NCI-H524 (cell line): ENCODE measurements at regions not wholly inside any gene's neighbourhood (a gene's known extent, or its start where the extent isn't known, plus 50 kb on each side); places are given as distances from the start of the nearest gene placed in this dataset.

Source experiments
- DNase-seq, 2 experiments: peaks; one replicate each; lab custom pipeline; 2025; lab: John Stamatoyannopoulos, UW

GRCh38 chr5:12003680-12004079 is 99.4 kb upstream of the CTNND2 start:
- no peak for DNase-seq

- no peak for DNase-seq
These were observed 94.2 kb upstream of the CTNND2 start for GRCh38 chr5:11998397-11998796.

- DNase-seq, result no peak
These were observed 93.7 kb upstream of the CTNND2 start for GRCh38 chr5:11997942-11998341.

- DNase-seq, result no peak
These were observed 88.3 kb upstream of the CTNND2 start for GRCh38 chr5:11992518-11992917.

GRCh38 chr5:11985993-11986392 is 81.7 kb upstream of the CTNND2 start:
- DNase-seq, result no peak

- DNase-seq, result no peak
These were observed 80.0 kb upstream of the CTNND2 start for GRCh38 chr5:11984196-11984595.

- no peak for DNase-seq
These were observed 77.7 kb upstream of the CTNND2 start for GRCh38 chr5:11981986-11982385.

GRCh38 chr5:11977904-11978303 is 73.7 kb upstream of the CTNND2 start:
- no peak for DNase-seq

- DNase-seq, result no peak
These were observed 69.2 kb upstream of the CTNND2 start for GRCh38 chr5:11973469-11973868.

- DNase-seq, result no peak
These were observed 59.0 kb upstream of the CTNND2 start for GRCh38 chr5:11963227-11963626.

GRCh38 chr5:11962122-11962521 is 57.9 kb upstream of the CTNND2 start:
- DNase-seq, result no peak

GRCh38 chr5:11958321-11958720 is 54.1 kb upstream of the CTNND2 start:
- DNase-seq, result no peak

- no peak for DNase-seq
These were observed 51.1 kb upstream of the CTNND2 start for GRCh38 chr5:11955331-11955730.
